ENCODE measurements at regions not wholly inside any gene's neighbourhood (a gene's known extent, or its start where the extent isn't known, plus 50 kb on each side); places are given as distances from the start of the nearest gene placed in this dataset.

DNA sequence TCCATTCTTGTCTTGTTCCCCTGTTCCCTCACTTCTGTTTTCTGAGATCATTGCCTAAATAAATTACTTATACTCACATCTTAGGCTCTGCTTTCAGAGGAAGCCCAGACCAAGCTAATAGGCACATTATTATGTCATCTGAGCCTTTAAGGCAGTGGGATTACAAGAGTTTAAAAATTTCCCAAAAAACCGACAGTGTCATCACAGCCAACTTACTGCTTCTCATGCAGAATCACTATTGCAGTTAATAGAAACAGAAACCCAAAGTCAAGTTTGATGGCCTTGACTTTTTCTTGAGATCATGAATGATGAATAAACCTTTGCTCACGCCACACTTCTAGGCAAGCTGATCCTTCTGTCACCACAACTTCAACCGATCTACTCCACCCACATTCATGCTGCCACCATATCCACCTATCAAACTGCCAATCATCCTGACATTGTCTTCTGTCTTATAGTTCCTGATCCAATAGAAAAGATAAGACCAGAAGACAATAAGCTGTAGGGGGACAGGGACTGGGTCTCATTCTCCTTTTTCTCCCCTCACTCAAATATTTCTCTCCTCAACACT lies 142.7 kb upstream of the CREB1 start:
- DNase-seq (ENCODE audit: low spot score), result no peak
- Mint-ChIP-seq H3K9me3 (ENCODE audit: unreplicated experiment) (no peaks in the 10 kb centered on the region), H3K4me1 (ENCODE audit: unreplicated experiment) (no peaks in the 10 kb centered on the region), H3K4me3 (ENCODE audit: unreplicated experiment) (no peak overlapping the region), H3K36me3 (ENCODE audit: low read depth, unreplicated experiment) (no peaks in the 10 kb centered on the region), H3K27ac (ENCODE audit: unreplicated experiment) (no peak overlapping the region), H3K27me3 (ENCODE audit: unreplicated experiment) (no peaks in the 10 kb centered on the region)
- TF ChIP-seq, protein P1, sequence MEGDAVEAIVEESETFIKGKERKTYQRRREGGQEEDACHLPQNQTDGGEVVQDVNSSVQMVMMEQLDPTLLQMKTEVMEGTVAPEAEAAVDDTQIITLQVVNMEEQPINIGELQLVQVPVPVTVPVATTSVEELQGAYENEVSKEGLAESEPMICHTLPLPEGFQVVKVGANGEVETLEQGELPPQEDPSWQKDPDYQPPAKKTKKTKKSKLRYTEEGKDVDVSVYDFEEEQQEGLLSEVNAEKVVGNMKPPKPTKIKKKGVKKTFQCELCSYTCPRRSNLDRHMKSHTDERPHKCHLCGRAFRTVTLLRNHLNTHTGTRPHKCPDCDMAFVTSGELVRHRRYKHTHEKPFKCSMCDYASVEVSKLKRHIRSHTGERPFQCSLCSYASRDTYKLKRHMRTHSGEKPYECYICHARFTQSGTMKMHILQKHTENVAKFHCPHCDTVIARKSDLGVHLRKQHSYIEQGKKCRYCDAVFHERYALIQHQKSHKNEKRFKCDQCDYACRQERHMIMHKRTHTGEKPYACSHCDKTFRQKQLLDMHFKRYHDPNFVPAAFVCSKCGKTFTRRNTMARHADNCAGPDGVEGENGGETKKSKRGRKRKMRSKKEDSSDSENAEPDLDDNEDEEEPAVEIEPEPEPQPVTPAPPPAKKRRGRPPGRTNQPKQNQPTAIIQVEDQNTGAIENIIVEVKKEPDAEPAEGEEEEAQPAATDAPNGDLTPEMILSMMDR (IDR thresholded peaks at IDR 0.05; ENCODE audit: unreplicated experiment), result no peak

GRCh38 chr2:207390302-207391095 lies 139.3 kb upstream of the CREB1 start:
- H3K9me3 Mint-ChIP-seq (ENCODE audit: unreplicated experiment), result no peaks in the 10 kb centered on the region
- TF ChIP-seq, protein P1 (IDR thresholded peaks at IDR 0.05; ENCODE audit: unreplicated experiment), result no peak
- no peak overlapping the region for H3K4me3 Mint-ChIP-seq (ENCODE audit: unreplicated experiment)
- H3K36me3 Mint-ChIP-seq (ENCODE audit: low read depth, unreplicated experiment), result no peaks in the 10 kb centered on the region
- H3K4me1 Mint-ChIP-seq (ENCODE audit: unreplicated experiment), result no peaks in the 10 kb centered on the region
- H3K27ac Mint-ChIP-seq (ENCODE audit: unreplicated experiment), result no peak overlapping the region
- peaks cover 2% of the 10 kb centered on the region for H3K27me3 Mint-ChIP-seq (ENCODE audit: unreplicated experiment)
- no peak for DNase-seq (ENCODE audit: low spot score)

- peaks cover 2% of the 10 kb centered on the region for H3K27me3 Mint-ChIP-seq (ENCODE audit: unreplicated experiment)
- no peaks in the 10 kb centered on the region for H3K36me3 Mint-ChIP-seq (ENCODE audit: low read depth, unreplicated experiment)
- TF ChIP-seq, protein P1 (IDR thresholded peaks at IDR 0.05; ENCODE audit: unreplicated experiment), result no peak
- no peak for DNase-seq (ENCODE audit: low spot score)
- no peaks in the 10 kb centered on the region for H3K4me1 Mint-ChIP-seq (ENCODE audit: unreplicated experiment)
- no peaks in the 10 kb centered on the region for H3K9me3 Mint-ChIP-seq (ENCODE audit: unreplicated experiment)
- H3K4me3 Mint-ChIP-seq (ENCODE audit: unreplicated experiment), result peak overlapping the region; percentile 6
- no peak overlapping the region for H3K27ac Mint-ChIP-seq (ENCODE audit: unreplicated experiment)
Observed at GRCh38 chr2:207394203-207394781, 135.5 kb upstream of the CREB1 start.

GRCh38 chr2:207394812-207395534 lies 134.8 kb upstream of the CREB1 start:
- peaks cover 2% of the 10 kb centered on the region for H3K27me3 Mint-ChIP-seq (ENCODE audit: unreplicated experiment)
- no peak overlapping the region for H3K27ac Mint-ChIP-seq (ENCODE audit: unreplicated experiment)
- no peak for DNase-seq (ENCODE audit: low spot score)
- H3K36me3 Mint-ChIP-seq (ENCODE audit: low read depth, unreplicated experiment), result no peaks in the 10 kb centered on the region
- no peak overlapping the region for H3K4me3 Mint-ChIP-seq (ENCODE audit: unreplicated experiment)
- H3K9me3 Mint-ChIP-seq (ENCODE audit: unreplicated experiment), result no peaks in the 10 kb centered on the region
- no peaks in the 10 kb centered on the region for H3K4me1 Mint-ChIP-seq (ENCODE audit: unreplicated experiment)
- TF ChIP-seq, protein P1 (IDR thresholded peaks at IDR 0.05; ENCODE audit: unreplicated experiment), result no peak
